Hindlimb muscle (tissue), 1 donor: ENCODE measurements at regions not wholly inside any gene's neighbourhood (a gene's known extent, or its start where the extent isn't known, plus 50 kb on each side); places are given as distances from the start of the nearest gene placed in this dataset.

Experiments used
- DNase-seq: peaks from one replicate; pipeline ENCODE4 v3.0.0-alpha.2; 2013

DNA sequence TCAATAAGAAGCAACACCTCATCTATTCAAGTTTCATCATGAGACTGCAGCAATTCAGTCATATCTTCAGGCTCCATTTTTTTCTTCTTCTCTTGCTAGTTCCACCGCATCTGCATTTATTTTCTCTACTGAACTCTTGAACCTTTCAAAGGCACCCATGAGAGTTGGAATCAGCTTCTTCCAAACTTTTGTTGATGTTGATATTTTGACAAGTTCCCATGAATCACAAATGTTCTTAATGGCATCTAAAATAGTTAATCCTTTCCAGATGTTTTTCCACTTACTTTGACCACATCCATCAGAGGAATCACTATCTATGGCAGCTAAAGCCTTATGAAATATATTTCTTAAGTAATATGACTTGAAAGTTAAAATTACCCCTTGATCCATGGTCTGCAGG lies 434.3 kb downstream of the GPATCH2 start:
- DNase-seq, result no peak

DNA sequence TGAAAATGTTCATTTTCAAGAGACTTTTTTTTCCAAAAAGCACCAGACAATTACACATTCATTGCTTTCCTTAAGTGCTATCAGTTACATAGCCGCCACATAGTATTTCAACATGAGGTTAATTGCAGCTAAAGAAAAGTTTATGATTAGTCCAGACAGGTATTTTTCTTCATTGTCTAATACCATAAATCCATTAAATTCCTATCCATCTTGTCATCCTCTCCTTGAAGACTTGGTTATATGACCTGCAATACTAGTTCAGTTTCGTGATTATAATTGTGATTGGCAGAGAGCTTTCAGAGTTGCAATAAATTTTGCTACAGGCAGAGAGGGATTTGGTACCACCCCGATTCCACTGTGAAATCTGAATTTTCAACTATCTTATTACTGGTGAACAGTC lies 437.7 kb downstream of the GPATCH2 start:
- DNase-seq, result no peak

DNA sequence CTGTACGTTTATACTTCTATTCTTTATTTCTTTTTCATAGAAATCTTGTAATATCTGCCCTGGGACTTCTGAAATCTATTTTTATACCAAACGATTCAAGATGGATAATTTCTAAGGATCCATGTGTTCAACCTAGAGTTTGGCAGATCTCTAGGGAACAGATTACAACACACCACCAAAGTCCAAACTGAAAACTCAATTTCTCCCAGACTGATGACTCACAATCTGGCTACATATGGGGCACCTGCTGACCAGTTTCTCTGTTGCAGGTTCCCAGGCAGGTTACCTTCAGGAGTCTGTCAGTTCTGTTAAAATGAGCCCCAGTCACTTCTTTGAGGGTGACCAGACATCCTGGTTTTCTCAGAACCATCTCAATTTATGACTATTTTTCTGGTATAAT lies 439.4 kb downstream of the GPATCH2 start:
- DNase-seq, result no peak

DNA sequence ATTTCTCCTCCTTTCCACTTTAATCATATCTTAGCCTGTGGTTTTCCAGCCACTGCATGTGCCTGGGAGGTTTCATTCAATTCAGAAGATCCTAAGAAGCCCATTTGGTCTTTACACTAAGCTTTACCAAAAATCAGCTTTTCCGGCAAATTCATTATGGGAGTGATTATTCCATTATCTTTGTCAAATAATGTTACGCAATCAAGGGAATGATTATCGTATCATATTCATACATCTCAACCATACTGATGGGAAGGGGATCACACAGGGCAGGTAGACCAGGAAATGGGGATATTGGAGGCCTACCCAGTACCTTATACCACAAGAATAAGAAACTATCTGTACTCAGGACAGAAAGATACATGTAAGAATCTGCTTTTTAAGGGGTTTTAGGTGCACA lies 440.5 kb downstream of the GPATCH2 start:
- DNase-seq, result no peak

DNA sequence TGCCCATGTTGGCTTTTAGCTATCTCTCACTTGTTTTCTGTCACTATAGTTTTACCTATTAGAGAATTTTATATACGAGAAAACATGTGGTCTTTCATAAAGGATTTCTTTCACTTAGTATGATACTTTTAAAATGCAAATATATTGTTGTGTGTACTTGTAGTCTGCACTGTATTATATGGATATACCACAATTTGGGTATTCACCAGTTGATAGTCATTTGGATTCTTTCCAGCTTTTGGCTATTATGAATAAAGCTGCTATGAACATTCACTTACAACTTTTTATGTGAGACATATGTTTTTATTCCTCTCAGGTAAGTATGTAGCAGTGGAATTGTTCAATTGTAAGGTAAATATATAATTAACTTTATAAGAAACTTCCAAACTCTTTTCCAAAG lies 441.5 kb downstream of the GPATCH2 start:
- no peak for DNase-seq

DNA sequence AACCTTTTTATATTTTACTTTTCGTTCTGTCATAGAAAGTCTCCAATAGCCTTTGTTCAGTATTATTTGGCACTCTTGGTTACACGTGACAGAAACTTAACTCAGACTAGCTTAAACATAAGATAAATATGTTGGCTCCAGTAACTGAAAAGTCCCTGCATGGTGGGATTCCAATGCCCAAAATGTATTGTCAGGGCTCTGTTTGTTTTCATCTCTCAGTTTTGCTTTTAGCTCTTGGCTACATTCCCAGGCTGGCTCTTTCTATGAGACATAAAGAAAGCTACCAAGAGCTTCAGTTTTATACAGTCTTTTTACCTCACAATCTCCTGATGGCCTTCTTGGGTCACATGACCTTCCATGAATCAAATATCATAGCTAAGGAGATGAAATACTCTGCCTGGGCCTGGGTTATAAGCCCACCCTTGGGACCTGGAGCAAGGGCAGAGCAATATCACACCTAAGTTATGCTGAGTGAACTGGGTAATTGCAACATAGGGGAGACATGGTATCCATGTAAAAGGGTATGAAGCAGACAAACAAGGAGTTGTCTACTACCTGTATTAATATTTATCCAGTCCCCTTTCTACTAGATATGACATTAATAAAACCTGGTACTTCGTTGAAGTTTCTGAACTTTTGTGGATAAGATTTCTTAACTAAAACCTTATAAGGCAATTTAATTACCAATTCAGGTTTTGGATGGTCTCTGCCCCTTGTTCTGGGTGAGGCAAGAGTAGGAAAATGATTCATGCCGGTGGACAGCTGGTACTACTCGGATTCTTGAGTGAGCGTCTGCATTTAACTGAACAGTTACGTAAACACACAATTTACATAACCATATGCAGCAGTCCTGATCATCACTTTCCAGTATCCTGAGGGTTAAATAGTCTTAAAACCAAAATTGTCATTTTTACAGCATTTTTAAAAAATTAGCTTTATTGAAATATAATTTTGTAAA lies 442.3 kb downstream of the GPATCH2 start:
- DNase-seq, result no peak

DNA sequence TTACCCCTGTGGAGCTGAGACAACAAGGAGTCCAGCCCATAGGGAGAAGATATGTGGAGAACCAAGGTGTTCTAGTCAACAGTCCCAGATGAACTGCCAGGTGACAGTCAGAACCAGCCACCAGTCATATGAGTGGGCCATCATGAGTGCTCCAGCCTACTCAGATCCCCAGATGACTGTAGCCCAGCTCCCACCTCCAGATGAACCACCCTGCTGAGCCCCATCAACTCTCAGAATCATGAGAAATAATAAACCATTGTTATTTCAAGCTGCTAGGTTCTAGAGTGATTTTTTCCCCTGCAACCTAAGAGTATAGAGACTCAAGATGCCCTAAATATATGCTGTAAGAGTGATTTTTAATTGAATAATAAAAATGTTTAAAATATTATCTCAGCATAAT lies 444.2 kb downstream of the GPATCH2 start:
- DNase-seq, result no peak

DNA sequence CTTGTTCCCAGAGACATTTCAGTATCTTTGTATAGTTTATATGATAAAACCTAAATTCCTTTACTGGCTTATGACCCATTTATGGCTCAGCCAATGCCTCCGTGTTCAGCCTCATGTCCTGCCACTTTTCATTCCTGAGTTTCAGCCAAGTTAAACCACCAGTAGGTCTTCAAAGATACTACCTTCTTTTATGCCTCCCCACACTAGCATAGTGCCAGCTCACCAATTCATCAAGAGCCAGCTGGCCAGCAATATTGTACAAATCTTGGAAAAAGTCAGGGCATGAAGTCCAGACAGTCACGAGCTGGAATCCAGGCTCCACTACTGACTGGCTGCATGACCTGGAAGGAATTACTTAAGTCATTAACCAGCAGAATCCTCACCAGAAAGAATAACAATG lies 446.0 kb downstream of the GPATCH2 start:
- no peak for DNase-seq

DNA sequence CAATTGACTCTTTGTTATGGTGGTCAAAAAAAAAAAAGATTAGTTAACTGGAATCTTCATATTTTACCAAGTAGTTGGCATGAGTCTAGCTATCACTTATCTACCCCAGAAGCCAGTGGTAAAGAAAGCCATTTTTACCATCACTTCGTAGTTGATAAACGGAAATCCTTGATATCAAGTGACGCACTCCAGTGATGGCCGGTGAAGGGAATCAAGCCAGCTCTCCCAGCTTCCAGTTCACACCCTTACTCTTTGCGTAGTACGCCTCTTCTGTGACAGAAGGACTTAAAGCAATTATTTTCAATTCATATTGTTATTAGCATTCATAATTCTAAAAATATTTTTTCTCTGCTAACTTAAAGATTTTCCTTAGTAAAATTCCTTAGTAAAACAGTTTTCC lies 447.9 kb downstream of the GPATCH2 start:
- no peak for DNase-seq

DNA sequence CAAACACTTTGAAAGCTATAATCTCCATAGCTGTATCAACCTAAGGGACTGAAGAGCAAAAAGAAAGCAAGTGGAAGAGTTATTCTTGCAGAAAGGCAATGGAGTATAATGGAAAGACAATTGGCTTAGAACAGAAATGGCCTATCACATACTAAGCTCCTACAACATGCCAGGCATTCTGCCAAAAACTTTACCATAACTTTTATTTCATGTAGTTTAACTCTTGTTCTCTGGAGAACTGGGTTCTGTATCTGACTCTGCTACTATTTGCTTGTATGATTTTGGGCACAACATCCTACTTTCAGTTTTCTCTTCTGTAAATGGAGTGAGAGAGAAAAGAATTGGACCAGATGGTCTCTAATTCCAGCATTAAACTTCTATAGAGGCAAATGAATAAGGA lies 449.1 kb downstream of the GPATCH2 start:
- DNase-seq, result no peak

DNA sequence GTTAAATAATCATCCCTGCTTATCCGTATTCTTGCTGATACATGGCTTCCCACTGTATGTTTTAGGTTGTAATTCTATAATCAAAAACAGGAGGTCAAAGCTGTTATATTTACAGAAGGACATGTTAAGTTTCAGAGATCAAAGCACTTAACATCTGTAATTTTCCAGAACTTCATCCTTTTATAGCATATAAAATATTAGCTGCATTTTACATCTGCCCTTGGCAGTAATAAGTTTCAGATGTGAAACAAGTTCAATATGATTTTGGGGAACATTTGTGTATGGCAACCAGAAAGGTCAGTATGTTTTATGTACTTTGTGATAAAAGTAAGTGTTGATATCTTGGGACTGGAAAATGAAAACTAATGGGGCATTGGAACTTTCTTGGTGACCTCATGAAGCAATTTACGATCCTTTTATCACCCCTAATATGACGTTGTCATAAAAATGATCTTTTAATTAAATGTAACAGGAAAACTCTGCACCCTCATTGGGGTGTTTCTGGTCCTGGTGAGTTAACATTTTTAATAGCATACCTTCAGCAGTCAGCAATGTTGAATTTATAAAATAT lies 449.6 kb downstream of the GPATCH2 start:
- DNase-seq, result no peak

DNA sequence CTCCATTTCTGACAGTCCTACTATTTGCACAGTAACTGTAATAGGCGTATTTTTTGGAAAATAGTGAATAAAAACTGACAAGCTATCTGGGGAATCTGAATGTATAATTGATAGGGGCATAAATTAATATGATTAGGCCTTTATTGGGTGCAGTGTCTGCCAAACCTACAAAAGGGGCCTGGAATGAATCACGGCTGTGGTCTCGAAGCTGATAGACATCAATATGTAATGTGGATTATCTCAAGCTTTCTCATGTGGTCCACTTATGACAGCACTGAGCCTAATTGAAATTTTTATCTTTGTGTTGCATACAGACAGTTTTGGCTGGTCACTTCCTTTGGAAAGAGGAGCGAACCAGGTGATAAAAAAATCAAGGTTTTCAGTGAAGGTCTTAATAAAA lies 450.4 kb downstream of the GPATCH2 start:
- DNase-seq, result no peak

DNA sequence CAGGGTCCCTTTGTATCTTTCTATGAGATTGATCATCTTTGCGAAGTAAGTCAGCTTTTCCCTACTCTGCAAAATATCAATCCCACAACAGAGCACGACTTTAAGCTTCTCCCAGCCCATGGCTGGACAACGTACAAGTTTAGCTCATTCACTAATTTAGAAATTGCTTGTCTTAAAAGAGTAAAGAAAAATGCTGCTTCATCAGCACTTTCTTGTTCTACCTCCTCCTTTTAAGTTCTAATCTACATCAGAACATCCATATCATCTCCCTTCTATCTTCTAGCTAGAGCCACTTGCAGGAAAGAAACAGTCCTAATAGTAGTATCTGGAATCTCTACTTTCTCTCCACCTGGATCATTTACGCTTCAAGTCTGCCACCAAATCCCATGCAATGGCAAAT lies 441.2 kb upstream of the ESRRG start:
- DNase-seq, result no peak

DNA sequence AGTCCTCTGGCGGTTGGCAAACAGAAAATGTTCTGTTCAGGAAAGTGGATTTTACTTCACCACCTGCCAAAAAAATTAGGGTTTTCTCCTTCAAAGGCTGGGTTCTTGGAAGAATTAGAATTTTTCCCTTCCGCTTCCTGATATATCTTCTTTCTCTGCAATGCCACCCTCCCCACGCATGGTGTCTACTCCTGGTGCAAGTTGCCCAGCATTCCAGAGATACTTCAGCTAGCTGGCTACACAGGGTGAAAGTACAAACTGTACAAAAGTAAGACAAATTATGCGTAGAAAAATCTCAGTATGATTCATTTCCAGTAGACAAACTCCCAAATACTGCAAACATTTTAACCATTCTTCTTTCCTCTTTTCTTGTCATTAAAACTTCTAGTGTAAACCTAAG lies 430.1 kb upstream of the ESRRG start:
- DNase-seq, result no peak

DNA sequence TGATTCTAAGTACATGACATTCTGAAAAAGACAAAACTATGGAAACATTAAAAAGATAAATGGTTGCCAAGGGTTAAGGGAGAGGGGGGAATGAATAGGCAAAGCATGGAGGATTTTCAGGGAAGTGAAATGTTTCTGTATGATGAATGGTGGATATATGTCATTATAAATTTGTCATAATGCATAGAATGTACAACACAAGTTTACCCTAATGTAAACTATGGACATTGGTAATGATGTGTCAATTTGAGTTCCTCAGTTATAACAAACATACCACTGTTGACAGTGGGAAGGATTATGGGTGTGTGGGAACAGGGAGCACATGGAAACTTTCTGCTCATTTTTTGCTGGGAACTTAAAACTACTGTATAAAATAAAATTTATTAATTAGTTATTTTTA lies 427.1 kb upstream of the ESRRG start:
- no peak for DNase-seq

DNA sequence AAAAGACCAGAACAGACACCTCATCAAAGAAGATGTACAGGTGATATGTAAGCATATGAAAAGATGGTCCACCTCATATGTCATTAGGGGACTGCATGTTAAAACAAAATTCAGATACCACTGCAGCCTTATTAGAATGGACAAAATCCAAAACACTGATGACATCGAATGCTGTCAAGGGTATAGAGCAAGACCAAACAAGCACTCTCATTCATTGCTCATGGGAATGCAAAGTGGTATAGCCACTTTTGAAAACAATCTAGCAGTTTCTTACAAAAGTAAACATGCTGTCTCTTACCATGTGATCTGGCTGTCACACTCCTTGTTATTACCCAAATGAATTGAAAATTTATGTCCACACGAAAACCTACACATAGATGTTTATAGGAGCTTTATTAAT lies 426.6 kb upstream of the ESRRG start:
- DNase-seq, result no peak

DNA sequence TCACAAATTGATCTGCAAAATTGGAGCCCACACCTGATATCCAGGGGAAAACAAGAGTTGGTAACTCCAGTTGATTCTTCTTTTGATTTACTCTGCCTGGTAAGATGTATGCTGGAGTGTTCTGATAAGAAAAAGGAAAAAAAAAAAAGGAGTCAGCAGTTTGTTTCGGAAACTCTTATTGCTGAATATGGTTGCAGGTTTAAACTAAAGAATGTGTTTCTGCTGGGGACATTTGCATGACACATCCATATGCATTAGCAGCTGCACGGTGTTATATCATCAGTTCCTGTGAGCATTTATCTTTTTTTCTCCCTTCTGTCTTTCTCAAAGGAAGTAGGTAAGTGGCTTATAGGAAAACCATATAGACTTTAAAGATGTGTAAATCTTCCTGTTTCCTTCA lies 418.5 kb upstream of the ESRRG start:
- no peak for DNase-seq

DNA sequence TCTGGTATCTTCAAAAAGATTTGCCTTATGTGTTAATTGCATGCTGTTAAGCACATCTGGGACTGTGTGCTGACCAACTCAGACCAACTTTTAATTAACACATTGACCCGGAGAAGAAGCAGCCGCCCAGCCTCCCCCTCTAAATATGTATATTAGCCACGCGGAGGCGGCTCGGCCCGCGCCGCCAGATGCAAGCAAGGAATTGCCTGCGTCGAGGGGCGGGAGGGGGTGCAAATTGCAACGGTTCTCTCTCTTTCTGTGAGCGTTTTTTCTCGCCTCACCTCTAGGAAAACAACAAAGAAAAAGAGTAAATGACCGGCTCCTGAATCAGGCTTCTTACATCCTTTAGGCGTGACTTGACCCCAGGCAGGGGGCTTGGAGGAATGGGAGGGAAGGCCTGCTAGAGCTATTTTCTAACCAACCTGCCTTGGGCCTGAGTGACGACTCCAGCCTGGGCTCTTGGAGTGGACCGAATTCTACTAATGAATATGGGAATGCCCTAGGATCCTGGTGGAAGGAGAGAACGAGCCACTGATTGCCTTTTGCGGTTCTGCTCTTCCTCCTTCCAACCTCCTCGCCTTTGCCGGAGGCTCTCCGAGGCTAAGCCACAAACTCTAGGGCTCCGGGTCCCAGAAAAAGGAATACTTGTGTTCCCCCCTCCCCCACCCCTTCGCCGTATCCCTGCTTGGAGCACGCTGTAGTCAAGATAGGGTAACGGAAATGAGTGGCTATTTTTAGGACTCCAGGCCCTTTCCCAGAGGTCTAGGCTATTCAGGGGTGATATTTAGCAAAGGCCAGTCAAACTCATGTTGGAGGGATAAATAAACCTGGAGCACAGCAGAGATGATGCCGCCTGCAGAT lies 417.0 kb upstream of the ESRRG start:
- no peak for DNase-seq

DNA sequence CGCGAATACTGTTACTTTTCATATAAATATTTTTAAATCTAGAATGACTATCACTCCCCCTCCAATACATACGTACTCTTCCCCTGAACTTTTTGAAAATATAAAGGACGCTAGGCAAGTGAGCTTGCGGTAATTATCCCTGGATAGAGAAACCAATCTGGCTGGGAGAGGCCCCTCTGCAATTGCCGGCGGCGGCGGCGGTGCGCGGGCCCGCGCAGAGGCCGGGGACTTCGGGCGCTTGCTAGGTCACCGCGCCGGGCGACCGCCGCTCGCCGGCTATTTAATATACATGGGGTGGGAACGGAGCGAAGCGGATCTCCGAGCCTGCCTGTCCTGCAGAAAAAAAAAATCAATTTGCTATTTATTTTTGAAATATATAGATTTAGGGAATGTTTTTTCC lies 416.3 kb upstream of the ESRRG start:
- no peak for DNase-seq

DNA sequence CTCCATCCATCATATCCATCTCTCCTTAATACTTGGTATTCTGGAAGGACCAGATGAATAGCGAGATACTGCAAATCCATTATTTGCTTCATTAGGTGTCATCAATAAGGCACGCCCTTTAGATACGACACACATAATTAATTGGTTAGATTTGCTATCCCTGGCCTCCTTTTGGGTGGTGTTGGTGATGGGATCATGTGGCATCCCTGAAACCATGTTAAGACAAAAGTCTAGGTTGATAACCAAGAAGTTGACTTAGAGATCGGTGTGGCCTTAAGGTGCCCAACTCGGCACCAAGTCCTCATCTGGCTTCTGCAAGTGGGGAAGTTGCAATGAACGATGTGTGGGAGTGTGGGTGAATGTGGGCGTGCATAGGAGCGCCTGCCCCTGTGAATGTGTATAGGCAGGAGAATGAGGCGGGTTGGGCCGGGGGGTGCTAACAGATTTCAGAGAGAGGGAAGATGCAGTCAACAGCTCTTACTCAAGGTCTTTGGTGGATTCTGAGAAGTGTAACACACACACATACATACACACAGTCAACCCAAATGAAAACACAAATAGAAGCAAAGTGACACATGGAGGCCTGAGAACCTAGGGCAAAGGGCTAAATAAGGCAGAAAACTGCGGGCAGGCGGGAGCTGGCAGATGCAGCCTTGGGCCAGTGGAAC lies 415.7 kb upstream of the ESRRG start:
- DNase-seq, result no peak

DNA sequence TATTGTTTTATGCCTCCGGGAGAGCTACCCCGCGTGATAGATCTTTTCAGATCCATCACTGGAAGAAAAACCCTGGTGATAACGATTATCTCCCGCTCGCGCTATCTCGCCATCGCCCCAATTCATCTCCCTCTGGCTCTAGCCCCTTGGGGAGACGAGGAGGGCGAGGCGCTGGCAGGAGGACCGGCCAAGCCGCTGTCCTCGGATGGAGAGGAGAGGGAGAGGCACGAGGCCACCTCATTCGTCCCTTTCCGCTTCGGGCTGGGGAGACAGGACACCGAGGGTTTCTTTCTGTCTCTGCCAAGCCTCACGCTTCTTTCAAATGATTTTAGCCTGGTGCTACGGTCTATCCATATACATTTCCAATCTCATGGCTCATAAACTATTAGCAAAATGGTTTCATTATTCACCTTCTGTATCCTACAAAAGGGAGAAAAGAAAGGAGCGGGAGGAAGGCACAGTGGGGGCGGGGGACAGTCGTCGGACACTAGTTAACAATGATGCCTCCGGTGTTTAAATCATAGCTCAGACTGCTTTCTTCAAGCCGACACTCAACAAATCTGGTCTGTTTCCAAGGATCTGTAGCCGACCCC lies 415.0 kb upstream of the ESRRG start:
- no peak for DNase-seq

DNA sequence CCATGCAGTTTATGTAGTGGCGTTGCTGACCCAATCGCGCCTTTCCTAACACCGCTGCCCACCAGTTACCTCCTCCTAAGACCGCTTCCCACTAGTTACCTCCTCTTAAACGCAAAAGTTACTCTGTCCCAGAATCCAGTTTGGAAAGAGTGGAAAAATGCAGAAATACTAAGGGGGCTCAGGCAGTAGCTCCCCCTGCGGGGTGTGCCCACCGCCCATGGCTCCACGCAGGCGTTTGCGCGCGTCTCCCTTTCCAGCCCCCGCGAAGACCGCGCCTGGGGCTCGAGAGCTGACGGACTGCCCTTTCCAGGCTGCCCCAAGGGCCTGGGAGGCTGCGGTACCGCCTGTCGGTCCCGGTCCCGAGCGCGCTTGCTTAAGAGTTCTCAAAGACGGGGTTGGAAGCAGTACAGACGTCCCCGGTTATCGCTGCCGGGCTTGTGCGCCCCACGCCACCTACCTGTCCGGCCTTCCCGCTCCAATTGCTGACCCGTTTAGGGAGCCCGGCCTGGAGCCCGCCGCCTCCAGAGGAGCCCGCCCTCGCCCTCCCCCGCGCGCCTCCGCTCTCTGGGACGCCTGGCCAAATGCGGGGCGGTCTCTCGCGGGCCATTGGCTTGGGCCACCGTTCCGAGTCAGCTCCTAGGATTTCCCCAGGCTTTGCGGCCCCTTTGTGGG lies 414.1 kb upstream of the ESRRG start:
- DNase-seq, result no peak
